Ovary (tissue), 3 donors: ENCODE measurements at regions not wholly inside any gene's neighbourhood (a gene's known extent, or its start where the extent isn't known, plus 50 kb on each side); places are given as distances from the start of the nearest gene placed in this dataset.

Experiments
- POLR2A ChIP-seq: fragments of 450-650 bp; IDR thresholded peaks from one replicate; pipeline ENCODE4 v1.6.1; 2017; ENCODE audit warnings: antibody characterized with exemption, mild to moderate bottlenecking, moderate library complexity
- TF ChIP-seq, protein P1 (sequence below), 3 donors: fragments of 450-650 bp in 2 of 3; fragments of 200-600 bp in 1 of 3; IDR thresholded peaks; one replicate each; pipeline versions ENCODE4 v1.5.1 to v1.8.0; 2016 to 2022; ENCODE audit warnings: antibody characterized with exemption in 3 of 3, mild to moderate bottlenecking in 1 of 3
- donor health status: DM: no; HTN: no; CAD: no.

DNA sequence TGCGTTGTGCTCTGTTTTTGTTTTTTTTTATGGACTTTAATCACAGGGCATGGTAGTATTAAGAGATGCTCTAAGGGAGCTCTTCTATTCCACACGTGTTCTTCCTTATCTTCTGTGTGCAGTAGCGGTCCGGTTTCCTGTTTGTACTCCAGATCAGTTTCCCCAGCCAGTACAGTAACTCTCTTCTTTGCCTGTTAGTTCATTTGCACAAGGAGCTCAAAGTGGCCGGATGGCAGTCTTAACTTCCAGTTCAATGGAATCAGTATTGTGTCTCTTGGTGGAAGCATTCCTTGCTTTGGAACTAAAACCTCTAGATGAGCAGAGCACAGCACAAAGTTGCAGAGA is 122.0 kb downstream of the KLF13 start:
- no peak for TF ChIP-seq POLR2A
- TF ChIP-seq, protein P1, sequence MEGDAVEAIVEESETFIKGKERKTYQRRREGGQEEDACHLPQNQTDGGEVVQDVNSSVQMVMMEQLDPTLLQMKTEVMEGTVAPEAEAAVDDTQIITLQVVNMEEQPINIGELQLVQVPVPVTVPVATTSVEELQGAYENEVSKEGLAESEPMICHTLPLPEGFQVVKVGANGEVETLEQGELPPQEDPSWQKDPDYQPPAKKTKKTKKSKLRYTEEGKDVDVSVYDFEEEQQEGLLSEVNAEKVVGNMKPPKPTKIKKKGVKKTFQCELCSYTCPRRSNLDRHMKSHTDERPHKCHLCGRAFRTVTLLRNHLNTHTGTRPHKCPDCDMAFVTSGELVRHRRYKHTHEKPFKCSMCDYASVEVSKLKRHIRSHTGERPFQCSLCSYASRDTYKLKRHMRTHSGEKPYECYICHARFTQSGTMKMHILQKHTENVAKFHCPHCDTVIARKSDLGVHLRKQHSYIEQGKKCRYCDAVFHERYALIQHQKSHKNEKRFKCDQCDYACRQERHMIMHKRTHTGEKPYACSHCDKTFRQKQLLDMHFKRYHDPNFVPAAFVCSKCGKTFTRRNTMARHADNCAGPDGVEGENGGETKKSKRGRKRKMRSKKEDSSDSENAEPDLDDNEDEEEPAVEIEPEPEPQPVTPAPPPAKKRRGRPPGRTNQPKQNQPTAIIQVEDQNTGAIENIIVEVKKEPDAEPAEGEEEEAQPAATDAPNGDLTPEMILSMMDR (IDR thresholded peaks at IDR 0.05), result no peak
